ENCODE measurements at regions not wholly inside any gene's neighbourhood (a gene's known extent, or its start where the extent isn't known, plus 50 kb on each side); places are given as distances from the start of the nearest gene placed in this dataset.
"Not testable (repeated sequence)": the region's sequence is repeated elsewhere in the genome, so short reads cannot be mapped to it uniquely, and the experiment has no call there.

GRCh38 chr11:112670806-112671570, 290.2 kb upstream of the NCAM1 start:
- Histone ChIP-seq H2AK9ac (replicated peaks; ENCODE audit: low read depth, low read length, poor library complexity) (no peak overlapping the region), H2BK120ac (ENCODE audit: low read depth, low read length) (no peak overlapping the region), H2BK15ac (ENCODE audit: low read depth, low read length) (no peak overlapping the region), H4K20me1 (ENCODE audit: insufficient read depth, low read length) (no peaks in the 10 kb centered on the region), H3K18ac (ENCODE audit: low read depth, low read length) (no peak overlapping the region), H4K91ac (ENCODE audit: insufficient read depth, low read depth, low read length) (no peak overlapping the region), H3K36me3 (ENCODE audit: control insufficient read depth, insufficient read depth, low read length) (no peaks in the 10 kb centered on the region), H2AK5ac (ENCODE audit: low read depth, low read length) (no peak overlapping the region), H3K56ac (ENCODE audit: extremely low read depth, insufficient read depth, low read length) (no peak overlapping the region), H3K79me1 (ENCODE audit: low read depth in 1 of 2, low read length in 2 of 2) (no peaks in the 10 kb centered on the region), H3K4me2 (ENCODE audit: low read depth, low read length) (no peak overlapping the region), H3K4me3 (ENCODE audit: insufficient read depth, low read depth, low read length) (no peak overlapping the region), H3K27ac (ENCODE audit: insufficient read depth, low read length) (no peak overlapping the region), H2BK20ac (ENCODE audit: low read depth, low read length) (no peak overlapping the region), H3K14ac (replicated peaks; ENCODE audit: low read depth, low read length) (no peak overlapping the region), H3K9ac (ENCODE audit: low read depth, low read length) (no peak overlapping the region), H4K8ac (ENCODE audit: low read depth in 2 of 2, low read length in 2 of 2) (no peak overlapping the region), H2AFZ (replicated peaks; ENCODE audit: low read length, poor library complexity) (no peak overlapping the region), H3K9me1 (ENCODE audit: insufficient read depth, low read length) (no peaks in the 10 kb centered on the region), H3K4ac (ENCODE audit: low read depth, low read length) (no peak overlapping the region), H4K5ac (ENCODE audit: low read depth, low read length) (no peak overlapping the region), H3K23ac (ENCODE audit: low read depth, low read length) (no peak overlapping the region), H3K27me3 (ENCODE audit: control insufficient read depth, insufficient read depth, low read length) (no peaks in the 10 kb centered on the region), H3K9me3 (ENCODE audit: control insufficient read depth, insufficient read depth, low read length) (no peaks in the 10 kb centered on the region), H3K4me1 (ENCODE audit: control insufficient read depth, insufficient read depth, low read length) (no peaks in the 10 kb centered on the region), H2BK5ac (ENCODE audit: low read depth, low read length, poor library complexity, severe bottlenecking) (no peak overlapping the region)
- WGBS, 2 experiments (ENCODE audit: extremely low coverage in 2 of 2, insufficient read length in 1 of 2) = 70% methylated on average over 2 of the region's 7 CpGs; no CpG with 5 or more reads in 1 of the 2 experiments
- dilution Hi-C loops (cut with HindIII; ENCODE audit: low sequenced_read_pairs, unreplicated experiment) = no loop called here
- no TSS peak for BruUV-seq (replicated peaks)
- in situ Hi-C loops (cut with MboI; ENCODE audit: low sequenced_read_pairs) = no loop called here
- intact Hi-C loops (cut with micrococcal nuclease) = no loop called here
- ChIA-PET CTCF (no interaction called here), POLR2A (ENCODE audit: unreplicated experiment) (no interaction called here)
- TF ChIP-seq USF2 (IDR thresholded peaks at IDR 0.05; ENCODE audit: low read depth, low read length) (no peak), RAD21 (IDR thresholded peaks at IDR 0.05; ENCODE audit: low read length) (no peak), CTCF (conservative IDR thresholded peaks at IDR 0.05; ENCODE audit: low read depth, low read length) (no peak)
- no peak for DNase-seq
- ATAC-seq (ENCODE audit: low read depth) = no peak

- H3K27me3 ChIP-seq (ENCODE audit: control insufficient read depth, insufficient read depth, low read length); H3K4me3 ChIP-seq (ENCODE audit: insufficient read depth, low read depth, low read length); ATAC-seq (ENCODE audit: low read depth); H3K18ac ChIP-seq (ENCODE audit: low read depth, low read length); H2AK5ac ChIP-seq (ENCODE audit: low read depth, low read length); H2BK15ac ChIP-seq (ENCODE audit: low read depth, low read length); H3K23ac ChIP-seq (ENCODE audit: low read depth, low read length); H3K14ac ChIP-seq (replicated peaks; ENCODE audit: low read depth, low read length); H3K36me3 ChIP-seq (ENCODE audit: control insufficient read depth, insufficient read depth, low read length); H3K9ac ChIP-seq (ENCODE audit: low read depth, low read length); H3K9me1 ChIP-seq (ENCODE audit: insufficient read depth, low read length); H3K79me1 ChIP-seq (ENCODE audit: low read depth in 1 of 2, low read length in 2 of 2); H2BK5ac ChIP-seq (ENCODE audit: low read depth, low read length, poor library complexity, severe bottlenecking); H2AK9ac ChIP-seq (replicated peaks; ENCODE audit: low read depth, low read length, poor library complexity); H4K5ac ChIP-seq (ENCODE audit: low read depth, low read length); H4K91ac ChIP-seq (ENCODE audit: insufficient read depth, low read depth, low read length); H3K9me3 ChIP-seq (ENCODE audit: control insufficient read depth, insufficient read depth, low read length); H3K27ac ChIP-seq (ENCODE audit: insufficient read depth, low read length); H2AFZ ChIP-seq (replicated peaks; ENCODE audit: low read length, poor library complexity); in situ Hi-C loops (cut with MboI; ENCODE audit: low sequenced_read_pairs); H4K8ac ChIP-seq (ENCODE audit: low read depth in 2 of 2, low read length in 2 of 2); BruUV-seq (replicated peaks); CTCF ChIA-PET; POLR2A ChIA-PET (ENCODE audit: unreplicated experiment); H3K4me1 ChIP-seq (ENCODE audit: control insufficient read depth, insufficient read depth, low read length); H4K20me1 ChIP-seq (ENCODE audit: insufficient read depth, low read length); H3K4me2 ChIP-seq (ENCODE audit: low read depth, low read length); intact Hi-C loops (cut with micrococcal nuclease); DNase-seq; H2BK20ac ChIP-seq (ENCODE audit: low read depth, low read length); H2BK120ac ChIP-seq (ENCODE audit: low read depth, low read length); dilution Hi-C loops (cut with HindIII; ENCODE audit: low sequenced_read_pairs, unreplicated experiment); H3K56ac ChIP-seq (ENCODE audit: extremely low read depth, insufficient read depth, low read length); H3K4ac ChIP-seq (ENCODE audit: low read depth, low read length): not testable (repeated sequence)
- no CpG with 5 or more reads among the region's 2 CpGs for WGBS, 2 experiments (ENCODE audit: extremely low coverage in 2 of 2, insufficient read length in 1 of 2)
Observed at GRCh38 chr11:112673401-112673800, 287.8 kb upstream of the NCAM1 start.
